HEK293 (cell line): ENCODE measurements at regions not wholly inside any gene's neighbourhood (a gene's known extent, or its start where the extent isn't known, plus 50 kb on each side); places are given as distances from the start of the nearest gene placed in this dataset.

Source experiments
- CTCF ChIA-PET: fragments of 350-600 bp; formaldehyde crosslinking; extraction: SDS; loops from one replicate; lab custom pipeline; 2021; ENCODE audit warnings: antibody characterized with exemption; lab: Yijun Ruan, JAX
- POLR2A ChIA-PET: fragments of 300-600 bp; formaldehyde crosslinking; extraction: SDS; loops from one replicate; lab custom pipeline; 2020; ENCODE audit warnings: antibody characterized with exemption, inconsistent platforms; lab: Yijun Ruan, JAX
- H3K27ac ChIP-seq: fragments of 200-500 bp; sonication (Bioruptor generic); 2 replicates; pipeline ENCODE4 v1.5.1; 2014; ENCODE audit warnings: low read depth, low read length, control low read depth, inconsistent platforms; ENCODE audit errors: extremely low read depth
- H3K36me3 ChIP-seq, 2 experiments: fragments of 200-500 bp in 1 of 2; sonication (Bioruptor generic) in 1 of 2; 1 replicate in 1 of 2; 2 replicates in 1 of 2; pipeline ENCODE4 v1.5.1; 2014 to 2017; ENCODE audit warnings: inconsistent platforms in 2 of 2, low read length in 2 of 2; ENCODE audit not compliant: control insufficient read depth in 2 of 2, insufficient read depth in 1 of 2
- H3K4me1 ChIP-seq: fragments of 200-500 bp; sonication (Bioruptor generic); 2 replicates; pipeline ENCODE4 v1.5.1; 2014; ENCODE audit warnings: mild to moderate bottlenecking, low read length, inconsistent platforms; ENCODE audit not compliant: control insufficient read depth, insufficient read depth
- H3K4me3 ChIP-seq: 2 replicates; pipeline ENCODE4 v1.5.1; 2011; ENCODE audit warnings: low read depth, mild to moderate bottlenecking, control low read depth, low read length, moderate library complexity
- H3K9me3 ChIP-seq: fragments of 200-500 bp; sonication (Bioruptor generic); 2 replicates; pipeline ENCODE4 v1.5.1; 2014; ENCODE audit warnings: low read depth, low read length, inconsistent platforms; ENCODE audit not compliant: control insufficient read depth, insufficient read depth
- HOXD13 ChIP-seq: sonication (generic); formaldehyde crosslinking; IDR thresholded peaks from 2 replicates; pipeline ENCODE4 v1.8.0; 2022; ENCODE audit warnings: missing genetic modification reagents, borderline replicate concordance
- KLF16 ChIP-seq: fragments of 450-650 bp; formaldehyde crosslinking; IDR thresholded peaks from 2 replicates; pipeline ENCODE4 v1.5.1; 2017; ENCODE audit warnings: missing biosample characterization, missing genetic modification characterization
- SCRT1 ChIP-seq: fragments of 450-650 bp; formaldehyde crosslinking; IDR thresholded peaks from 2 replicates; pipeline ENCODE4 v1.5.1; 2016; ENCODE audit warnings: missing biosample characterization, missing genetic modification characterization, borderline replicate concordance
- WT1 ChIP-seq: fragments of 450-650 bp; formaldehyde crosslinking; IDR thresholded peaks from 2 replicates; pipeline ENCODE4 v1.5.1; 2016; ENCODE audit warnings: missing biosample characterization, missing genetic modification characterization
- ZBTB49 ChIP-seq: fragments of 450-650 bp; formaldehyde crosslinking; IDR thresholded peaks from 2 replicates; pipeline ENCODE4 v1.5.1; 2016; ENCODE audit warnings: missing biosample characterization, missing genetic modification characterization, low read depth
- ZEB2 ChIP-seq: fragments of 450-650 bp; formaldehyde crosslinking; IDR thresholded peaks from 2 replicates; pipeline ENCODE4 v1.5.1; 2016; ENCODE audit warnings: missing biosample characterization, missing genetic modification characterization
- ZFP41 ChIP-seq: fragments of 450-650 bp; formaldehyde crosslinking; IDR thresholded peaks from 2 replicates; pipeline ENCODE4 v1.5.1; 2016; ENCODE audit warnings: missing biosample characterization, missing genetic modification characterization, borderline replicate concordance
- ZNF114 ChIP-seq: fragments of 450-650 bp; formaldehyde crosslinking; IDR thresholded peaks from 2 replicates; pipeline ENCODE4 v1.5.0; 2017; ENCODE audit warnings: missing biosample characterization, missing genetic modification characterization
- ZNF280D ChIP-seq: fragments of 450-650 bp; formaldehyde crosslinking; IDR thresholded peaks from 2 replicates; pipeline ENCODE4 v1.5.1; 2016; ENCODE audit warnings: missing biosample characterization, missing genetic modification characterization
- ZNF350 ChIP-seq: fragments of 450-650 bp; formaldehyde crosslinking; IDR thresholded peaks from 2 replicates; pipeline ENCODE4 v1.5.0; 2017; ENCODE audit warnings: missing biosample characterization, mild to moderate bottlenecking, missing genetic modification characterization
- ZNF362 ChIP-seq: fragments of 450-650 bp; formaldehyde crosslinking; IDR thresholded peaks from 2 replicates; pipeline ENCODE4 v1.5.1; 2016; ENCODE audit warnings: missing biosample characterization, missing genetic modification characterization
- ZNF449 ChIP-seq: fragments of 450-650 bp; formaldehyde crosslinking; IDR thresholded peaks from 2 replicates; pipeline ENCODE4 v1.5.1; 2017; ENCODE audit warnings: missing biosample characterization, mild to moderate bottlenecking, missing genetic modification characterization, moderate library complexity
- ZNF558 ChIP-seq: fragments of 450-650 bp; formaldehyde crosslinking; IDR thresholded peaks from 2 replicates; pipeline ENCODE4 v1.5.1; 2016; ENCODE audit warnings: missing biosample characterization, missing genetic modification characterization
- ZNF561 ChIP-seq: fragments of 450-650 bp; IDR thresholded peaks from 2 replicates; pipeline ENCODE4 v1.5.1; 2018; ENCODE audit warnings: missing biosample characterization, missing genetic modification characterization, borderline replicate concordance
- ZNF571 ChIP-seq: fragments of 450-650 bp; formaldehyde crosslinking; IDR thresholded peaks from 2 replicates; pipeline ENCODE4 v1.5.0; 2017; ENCODE audit warnings: missing biosample characterization, missing genetic modification characterization
- ZNF624 ChIP-seq: fragments of 450-650 bp; formaldehyde crosslinking; IDR thresholded peaks from 2 replicates; pipeline ENCODE4 v1.5.1; 2017; ENCODE audit warnings: missing biosample characterization, missing genetic modification characterization

- TF ChIP-seq ZNF449 (tag by site-specific recombination) (no peak), ZNF362 (no peak), ZNF571 (tag by site-specific recombination) (no peak), ZNF561 (tag by site-specific recombination) (no peak), ZNF350 (no peak), HOXD13 (CRISPR knock-in tag) (no peak), ZBTB49 (tag by site-specific recombination) (no peak), ZNF280D (tag by site-specific recombination) (no peak), KLF16 (no peak)
Observed at GRCh38 chr15:38648121-38648843, 83.7 kb upstream of the RASGRP1 start (continued).

GRCh38 chr15:38650384-38650783, 85.8 kb upstream of the RASGRP1 start:
- Histone ChIP-seq H3K4me1 (no peaks in the 10 kb centered on the region), H3K4me3 (no peak overlapping the region), H3K36me3 (no peaks in the 10 kb centered on the region), H3K9me3 (no peaks in the 10 kb centered on the region), H3K27ac (no peak overlapping the region)
- TF ChIP-seq ZEB2 = no peak
- no peak for TF ChIP-seq ZNF114 (tag by site-specific recombination)
- TF ChIP-seq WT1 (tag by site-specific recombination) = no peak
- TF ChIP-seq SCRT1 (tag by site-specific recombination) = no peak
- no peak for TF ChIP-seq ZFP41 (tag by site-specific recombination)
- no peak for TF ChIP-seq ZNF558 (tag by site-specific recombination)
- TF ChIP-seq ZNF624 (tag by site-specific recombination) = no peak
- CTCF ChIA-PET = interaction anchor here (0.6 to 3.4 kb wide), 5 partner anchors 10 to 86 kb away, joined by 3 to 17 read pairs (median 3); partner anchors contain the start of gene RASGRP1
- POLR2A ChIA-PET = no interaction called here
